ENCODE measurements at regions not wholly inside any gene's neighbourhood (a gene's known extent, or its start where the extent isn't known, plus 50 kb on each side); places are given as distances from the start of the nearest gene placed in this dataset.

DNA sequence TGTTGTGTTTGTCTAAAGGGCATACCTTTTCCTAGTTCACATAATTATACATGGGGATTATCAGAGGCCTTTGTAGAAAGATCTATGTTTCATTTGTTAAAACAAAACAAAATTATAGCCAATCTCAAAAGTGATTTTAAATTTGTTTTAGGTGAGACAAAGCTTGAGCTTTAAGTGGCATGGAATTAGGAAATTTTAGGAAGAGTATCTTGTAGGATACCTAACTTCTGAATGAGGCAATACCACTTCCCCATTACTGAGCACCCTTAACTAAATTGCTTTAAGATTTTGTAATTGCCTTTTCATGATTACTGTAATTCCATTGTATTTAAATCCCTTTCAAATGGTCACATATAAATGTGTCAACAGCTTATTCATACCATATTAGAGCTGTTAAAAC, 775.6 kb downstream of the NR2F1-AS1 start:
- TF ChIP-seq EZH2phosphoT487 (IDR thresholded peaks at IDR 0.05; ENCODE audit: borderline replicate concordance, low read length): no peak
- TF ChIP-seq, protein P1, sequence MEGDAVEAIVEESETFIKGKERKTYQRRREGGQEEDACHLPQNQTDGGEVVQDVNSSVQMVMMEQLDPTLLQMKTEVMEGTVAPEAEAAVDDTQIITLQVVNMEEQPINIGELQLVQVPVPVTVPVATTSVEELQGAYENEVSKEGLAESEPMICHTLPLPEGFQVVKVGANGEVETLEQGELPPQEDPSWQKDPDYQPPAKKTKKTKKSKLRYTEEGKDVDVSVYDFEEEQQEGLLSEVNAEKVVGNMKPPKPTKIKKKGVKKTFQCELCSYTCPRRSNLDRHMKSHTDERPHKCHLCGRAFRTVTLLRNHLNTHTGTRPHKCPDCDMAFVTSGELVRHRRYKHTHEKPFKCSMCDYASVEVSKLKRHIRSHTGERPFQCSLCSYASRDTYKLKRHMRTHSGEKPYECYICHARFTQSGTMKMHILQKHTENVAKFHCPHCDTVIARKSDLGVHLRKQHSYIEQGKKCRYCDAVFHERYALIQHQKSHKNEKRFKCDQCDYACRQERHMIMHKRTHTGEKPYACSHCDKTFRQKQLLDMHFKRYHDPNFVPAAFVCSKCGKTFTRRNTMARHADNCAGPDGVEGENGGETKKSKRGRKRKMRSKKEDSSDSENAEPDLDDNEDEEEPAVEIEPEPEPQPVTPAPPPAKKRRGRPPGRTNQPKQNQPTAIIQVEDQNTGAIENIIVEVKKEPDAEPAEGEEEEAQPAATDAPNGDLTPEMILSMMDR (IDR thresholded peaks at IDR 0.05; ENCODE audit: low read depth, low read length, poor library complexity, severe bottlenecking): no peak

Data from DOHH2 (cell line).